ENCODE measurements at regions not wholly inside any gene's neighbourhood (a gene's known extent, or its start where the extent isn't known, plus 50 kb on each side); places are given as distances from the start of the nearest gene placed in this dataset.

- DNase-seq (ENCODE audit: low spot score) (no peak), FAIRE-seq (no peak)
These were observed 432.3 kb downstream of the PTPRU start for GRCh38 chr1:29668551-29669157.

DNA sequence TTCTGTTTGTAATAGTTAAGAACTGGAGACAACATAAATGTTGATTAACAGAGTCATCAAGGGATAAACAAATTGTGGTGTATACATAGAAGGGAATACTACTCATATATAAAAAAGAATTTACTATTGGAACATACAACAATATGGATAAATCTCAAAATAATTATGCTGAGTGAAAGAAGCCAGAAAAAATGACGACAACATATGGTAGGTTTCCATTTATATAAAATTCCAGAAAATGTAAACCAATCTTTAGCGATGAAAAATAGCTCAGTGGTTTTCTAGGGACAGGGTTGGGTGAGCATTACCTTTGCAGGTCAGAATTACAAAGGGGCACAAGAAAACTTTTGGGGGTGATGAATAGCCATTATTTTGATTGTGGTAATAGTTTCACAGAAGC is 431.6 kb downstream of the PTPRU start:
- FAIRE-seq (no peak), DNase-seq (ENCODE audit: low spot score) (no peak)

DNA sequence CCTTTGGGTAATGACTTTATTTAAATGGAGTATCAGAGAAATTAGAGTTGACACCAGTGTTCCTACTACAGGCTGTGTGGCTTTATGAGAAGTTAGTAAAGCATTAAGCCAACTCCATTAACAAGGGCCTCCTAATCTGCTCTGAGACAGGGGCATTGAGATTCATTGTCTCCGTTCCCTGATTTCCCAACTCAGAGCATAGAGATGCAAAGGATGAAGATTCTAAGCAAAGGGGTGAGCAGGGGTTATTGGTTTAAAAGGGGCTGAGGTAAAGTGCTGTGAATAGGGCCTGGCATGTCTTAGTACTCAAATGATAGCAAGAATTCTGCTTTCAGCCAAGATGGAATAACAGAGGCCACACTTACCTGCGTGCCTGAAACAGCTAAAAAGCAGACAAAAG is 428.4 kb downstream of the PTPRU start:
- DNase-seq (ENCODE audit: low spot score) (no peak), FAIRE-seq (no peak)

DNA sequence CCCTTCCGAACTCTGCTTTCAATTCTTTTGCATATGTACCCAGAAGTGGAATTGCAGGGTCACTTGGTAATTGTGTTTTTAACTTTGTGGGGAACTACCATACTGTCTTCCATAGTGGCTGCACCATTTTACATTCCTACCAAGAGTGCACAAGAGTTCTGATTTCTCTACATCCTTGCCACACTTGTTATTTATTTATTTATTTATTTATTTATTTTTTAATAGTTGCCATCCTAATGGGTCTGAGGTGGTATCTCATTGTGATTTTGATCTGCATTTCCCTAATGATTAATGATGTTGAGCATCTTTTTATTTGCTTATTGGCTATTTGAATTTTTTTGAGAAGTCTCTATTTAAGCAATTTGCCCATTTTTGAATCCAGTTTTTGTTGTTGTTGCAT is 422.4 kb downstream of the PTPRU start:
- no peak for DNase-seq (ENCODE audit: low spot score)
- no peak for FAIRE-seq

DNA sequence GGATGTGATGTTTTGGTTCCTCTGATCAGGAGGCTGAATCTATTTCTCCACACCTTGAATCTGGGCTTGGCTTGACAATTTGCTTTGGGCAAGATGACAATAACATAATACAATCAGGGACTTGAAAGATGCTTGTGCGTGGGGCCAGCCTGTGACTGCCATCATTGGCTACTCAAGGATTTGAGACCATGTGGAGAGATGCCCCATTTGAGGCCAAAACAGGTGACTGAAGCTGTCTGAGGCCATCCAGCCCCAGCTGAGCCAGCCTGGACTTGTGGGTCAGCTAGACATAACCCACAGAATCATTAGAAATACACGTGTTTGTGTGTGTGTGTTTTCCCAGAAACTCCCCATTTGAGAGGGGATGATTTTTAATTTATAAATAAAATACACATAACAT is 421.5 kb downstream of the PTPRU start:
- no peak for FAIRE-seq

DNA sequence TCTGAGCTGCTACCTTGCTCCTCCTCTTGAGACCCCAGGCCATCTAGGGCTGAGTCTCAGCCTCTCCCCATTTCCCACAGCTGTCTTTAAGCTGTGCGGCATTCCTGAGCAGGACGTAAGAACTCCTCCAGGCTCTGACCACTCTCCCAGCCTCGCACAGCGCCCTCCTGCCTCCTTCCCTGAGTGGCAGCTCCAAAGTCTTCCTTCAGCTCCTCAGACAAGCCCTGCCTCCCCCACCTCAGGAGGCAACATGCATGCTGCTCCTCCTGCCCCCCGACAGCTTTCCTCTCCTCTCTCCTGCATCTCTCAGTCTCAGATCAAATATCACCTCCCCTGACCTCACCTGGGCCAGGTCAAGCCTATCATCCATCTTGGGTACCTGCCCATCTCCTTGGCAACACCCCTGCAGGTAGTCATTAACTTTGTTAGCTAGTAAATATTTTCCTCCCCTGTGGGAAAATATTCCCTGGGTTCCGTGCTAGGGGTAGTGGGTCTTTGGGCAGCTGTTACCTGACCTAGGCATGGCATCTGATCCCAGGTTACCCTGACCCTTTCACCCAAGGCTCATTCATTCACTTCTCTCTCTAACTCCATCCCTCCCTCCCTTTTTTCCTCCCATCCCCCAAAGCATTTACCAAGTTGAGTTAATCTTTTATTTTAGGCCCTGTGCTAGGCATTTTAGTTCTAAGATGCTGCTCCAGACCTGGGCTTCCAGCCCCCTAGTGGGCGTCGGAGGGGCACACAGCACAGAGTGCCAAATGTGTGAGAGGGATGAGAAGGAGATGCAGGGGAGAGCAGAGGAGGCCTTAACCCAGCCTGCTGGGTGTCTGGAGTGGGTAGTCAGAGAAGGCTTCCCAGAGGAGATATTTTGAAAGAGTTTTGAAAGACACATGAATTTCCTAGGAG is 419.9 kb downstream of the PTPRU start:
- DNase-seq (ENCODE audit: low spot score) (no peak), FAIRE-seq (no peak)

More for the DNA sequence above, 421.5 kb downstream of the PTPRU start:
- no peak for DNase-seq (ENCODE audit: low spot score)

DNA sequence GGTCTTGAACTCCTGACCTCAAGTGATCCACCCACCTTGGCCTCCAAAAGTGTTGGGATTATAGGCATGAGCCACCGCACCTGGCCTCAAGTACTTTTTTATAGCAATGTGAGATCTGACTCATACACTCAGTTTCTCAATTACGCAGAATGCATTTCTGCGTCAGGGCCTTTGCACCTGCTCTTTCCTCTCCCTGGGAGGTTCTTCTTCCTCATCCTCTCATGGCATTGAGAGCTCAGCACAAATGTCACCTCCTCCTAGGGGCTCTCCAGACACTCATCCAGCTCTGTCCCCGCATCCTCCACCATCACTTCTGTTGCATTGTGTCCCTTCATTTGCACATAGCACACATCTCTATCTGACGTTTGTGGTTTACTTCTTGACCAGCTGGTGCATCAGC is 418.8 kb downstream of the PTPRU start:
- DNase-seq (ENCODE audit: low spot score) (no peak), FAIRE-seq (no peak)

- no peak for DNase-seq (ENCODE audit: low spot score)
- no peak for FAIRE-seq
These were observed 417.6 kb downstream of the PTPRU start for GRCh38 chr1:29653886-29654450.

DNA sequence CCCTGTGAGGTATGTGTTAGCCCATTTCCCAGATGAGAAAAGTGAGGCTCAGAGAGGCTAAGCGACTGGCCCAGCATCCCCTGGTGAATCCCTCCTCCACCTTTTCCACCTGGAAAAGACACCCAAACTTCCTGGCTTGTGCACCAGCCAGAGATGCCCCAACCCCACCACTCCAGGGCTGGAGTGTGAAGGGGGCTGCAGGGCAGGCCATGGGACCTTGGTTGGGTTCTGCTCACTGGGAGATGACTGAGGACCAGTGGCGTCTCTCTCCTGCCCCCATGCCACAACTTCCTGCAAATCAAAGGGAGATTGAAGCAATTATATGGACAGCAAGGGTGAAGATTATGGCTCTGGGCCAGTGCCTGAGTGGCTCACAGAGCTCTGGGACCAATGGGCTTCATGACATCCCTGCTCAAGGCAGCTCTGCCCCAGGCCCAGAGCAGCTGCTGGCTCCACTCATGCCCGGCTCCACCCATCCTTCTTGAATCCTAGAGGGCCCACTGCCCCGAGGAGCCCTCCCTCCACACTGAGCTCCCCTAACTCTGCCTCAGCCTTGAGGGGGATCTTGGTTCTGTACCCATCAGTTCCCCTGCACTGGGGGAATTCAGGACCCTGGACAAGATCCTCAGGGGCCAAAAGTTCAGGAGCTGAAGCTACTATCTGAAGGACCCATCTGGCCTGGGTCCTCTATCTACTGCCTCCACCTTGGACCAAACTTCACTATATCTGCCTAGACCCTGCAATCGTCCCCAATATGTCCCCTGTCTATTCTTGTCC is 416.9 kb downstream of the PTPRU start:
- FAIRE-seq (no peak), DNase-seq (ENCODE audit: low spot score) (no peak)

DNA sequence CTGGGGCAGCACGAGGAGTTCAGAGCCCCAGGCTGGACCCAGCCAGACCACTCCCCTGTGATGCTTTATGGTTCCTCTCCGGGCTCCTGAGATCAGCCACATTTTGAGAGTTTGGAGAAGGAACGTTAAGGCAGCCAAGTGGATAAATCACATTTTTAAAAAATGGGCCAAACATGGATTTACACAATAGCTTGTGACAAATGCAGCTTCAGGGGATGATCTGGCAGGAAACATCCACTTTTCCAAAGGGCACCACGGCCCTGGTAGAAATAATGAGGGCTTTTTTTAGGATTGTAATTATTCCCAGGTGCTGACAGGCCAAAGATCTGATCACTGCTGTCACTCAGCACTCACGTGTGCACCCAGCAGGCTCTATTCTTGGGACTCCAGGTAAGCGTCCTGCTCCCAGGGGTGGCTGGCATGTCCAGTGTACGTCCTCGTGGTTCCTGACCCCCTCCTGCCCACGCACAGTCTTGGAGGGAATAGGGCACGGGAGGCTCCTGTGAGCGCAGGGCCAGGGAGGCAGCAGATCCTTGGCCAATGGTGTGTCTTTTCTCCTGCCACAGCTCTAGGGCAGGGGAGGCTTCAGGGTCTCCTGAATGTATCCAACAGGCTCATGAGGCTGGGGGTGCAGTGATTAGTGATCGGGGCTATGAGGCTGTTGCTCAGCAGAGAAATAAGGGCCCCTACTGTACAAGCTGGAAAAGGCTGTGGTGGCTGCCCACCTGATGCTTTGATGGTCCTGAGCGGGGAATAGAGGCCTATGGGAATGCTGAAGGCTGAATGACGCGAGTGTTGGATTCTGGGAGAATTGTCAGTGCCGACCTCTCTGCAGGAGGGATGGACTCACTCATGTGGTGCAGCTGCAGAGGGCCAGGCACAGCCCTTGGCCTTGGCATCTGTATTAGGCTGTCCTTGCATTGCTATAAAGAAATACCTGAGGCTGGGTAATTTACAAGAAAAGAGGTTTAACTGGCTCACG is 415.7 kb downstream of the PTPRU start:
- no peak for FAIRE-seq
- DNase-seq (ENCODE audit: low spot score), result no peak

DNA sequence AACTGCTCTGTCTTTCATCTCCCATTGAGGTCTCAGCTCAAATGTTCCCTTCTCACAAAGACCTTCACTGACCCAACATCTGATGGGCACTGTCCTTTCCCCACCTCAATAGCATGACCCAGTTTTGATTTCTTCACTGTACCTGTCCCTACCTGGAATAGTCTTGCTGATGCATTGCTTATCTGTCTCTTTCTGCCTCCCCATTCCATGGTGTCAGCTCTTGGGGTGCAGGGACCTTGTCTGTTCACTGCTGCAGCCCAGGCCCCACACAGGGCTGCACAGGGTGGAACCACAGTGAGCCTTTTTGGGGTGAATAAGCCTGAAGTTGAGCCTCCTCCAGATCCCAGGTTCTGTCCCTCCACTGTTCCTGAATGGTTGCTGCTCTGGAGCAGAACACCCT is 414.9 kb downstream of the PTPRU start:
- no peak for DNase-seq (ENCODE audit: low spot score)
- FAIRE-seq, result no peak

GRCh38 chr1:29650476-29650875 is 414.2 kb downstream of the PTPRU start:
- FAIRE-seq (no peak), DNase-seq (ENCODE audit: low spot score) (no peak)

DNA sequence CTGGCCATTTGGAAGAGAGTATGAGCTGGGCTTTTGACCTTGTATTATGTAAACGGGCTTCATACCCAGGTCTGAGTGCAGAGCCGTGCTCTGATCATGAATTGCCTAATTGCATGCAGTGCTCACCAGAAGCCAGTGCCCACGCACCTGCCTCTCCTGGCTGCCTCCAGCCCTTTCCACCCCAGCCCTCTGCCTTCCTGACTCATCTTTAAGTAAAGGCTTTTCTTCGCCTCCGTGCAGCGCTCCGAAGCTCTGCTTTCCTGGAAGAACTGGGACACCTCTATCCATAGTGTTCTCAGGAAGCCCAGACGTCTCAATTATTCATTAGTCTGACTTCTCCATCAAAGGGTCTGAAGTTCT is 413.7 kb downstream of the PTPRU start:
- no peak for FAIRE-seq
- no peak for DNase-seq (ENCODE audit: low spot score)

DNA sequence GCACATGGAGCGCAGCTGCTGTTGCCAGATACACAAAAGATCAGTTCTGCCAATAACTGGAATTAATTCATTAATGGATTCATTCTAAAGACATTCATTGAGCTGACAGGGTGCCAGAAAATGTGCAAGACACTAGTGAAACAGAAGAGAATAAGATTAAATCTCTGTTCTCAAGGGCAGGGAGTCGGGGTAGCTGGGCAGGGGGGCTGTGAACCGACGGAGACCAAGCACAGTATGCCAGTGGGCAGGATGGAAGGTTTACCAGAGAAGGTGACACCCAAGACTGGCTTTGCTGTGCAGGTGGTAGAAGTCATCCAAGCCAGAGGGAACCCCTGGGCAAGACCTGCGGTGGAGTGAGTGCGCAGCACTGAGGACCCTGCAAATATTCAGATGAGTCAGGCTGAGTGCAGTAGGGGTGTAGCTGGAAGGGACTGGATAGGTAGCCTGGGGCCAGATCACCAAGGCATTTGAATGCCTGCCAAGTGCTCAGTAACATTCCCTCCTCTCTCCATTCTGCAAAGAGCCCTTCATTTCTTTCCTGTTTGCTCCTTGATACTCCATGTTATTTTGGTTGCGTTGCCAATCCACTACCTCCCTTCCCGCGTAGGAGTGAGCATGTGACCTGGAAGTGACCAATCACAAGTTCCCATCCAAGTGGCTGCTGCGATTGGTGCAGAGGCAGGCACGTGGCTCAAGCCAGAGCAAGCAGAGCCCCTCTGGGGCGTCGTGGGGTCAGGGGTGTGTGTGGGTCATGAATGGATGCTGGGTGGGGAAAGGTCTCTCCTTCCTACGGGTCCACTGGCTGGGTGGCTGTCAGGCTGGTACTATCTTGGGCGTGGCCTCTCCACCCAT is 413.1 kb downstream of the PTPRU start:
- no peak for FAIRE-seq
- DNase-seq (ENCODE audit: low spot score), result no peak

DNA sequence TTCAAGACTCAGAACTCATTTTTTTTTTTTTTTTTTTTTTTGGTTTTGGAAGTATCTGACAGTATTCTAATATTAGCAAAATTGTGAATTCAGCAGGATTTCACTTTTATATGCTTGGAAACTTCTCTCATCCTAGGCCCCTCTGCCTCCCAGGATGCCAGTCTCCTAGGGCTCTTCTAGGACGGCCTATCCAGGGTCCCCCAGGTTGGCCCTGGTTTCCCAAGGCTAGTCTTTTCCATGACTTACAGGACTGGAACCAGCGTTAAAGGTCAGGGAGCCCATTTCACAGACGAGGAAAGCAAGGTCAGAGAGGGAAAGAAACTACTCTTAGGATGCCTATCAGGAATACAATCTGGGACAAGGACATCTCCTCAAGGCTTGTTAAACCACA is 412.5 kb downstream of the PTPRU start:
- DNase-seq (ENCODE audit: low spot score), result no peak
- FAIRE-seq, result no peak

GRCh38 chr1:29648026-29648425 is 411.7 kb downstream of the PTPRU start:
- FAIRE-seq, result no peak
- DNase-seq (ENCODE audit: low spot score), result no peak

- FAIRE-seq (no peak), DNase-seq (ENCODE audit: low spot score) (no peak)
These were observed 411.3 kb downstream of the PTPRU start for GRCh38 chr1:29647581-29647980.

GRCh38 chr1:29646161-29646775 is 409.9 kb downstream of the PTPRU start:
- DNase-seq (ENCODE audit: low spot score) (no peak), FAIRE-seq (no peak)

DNA sequence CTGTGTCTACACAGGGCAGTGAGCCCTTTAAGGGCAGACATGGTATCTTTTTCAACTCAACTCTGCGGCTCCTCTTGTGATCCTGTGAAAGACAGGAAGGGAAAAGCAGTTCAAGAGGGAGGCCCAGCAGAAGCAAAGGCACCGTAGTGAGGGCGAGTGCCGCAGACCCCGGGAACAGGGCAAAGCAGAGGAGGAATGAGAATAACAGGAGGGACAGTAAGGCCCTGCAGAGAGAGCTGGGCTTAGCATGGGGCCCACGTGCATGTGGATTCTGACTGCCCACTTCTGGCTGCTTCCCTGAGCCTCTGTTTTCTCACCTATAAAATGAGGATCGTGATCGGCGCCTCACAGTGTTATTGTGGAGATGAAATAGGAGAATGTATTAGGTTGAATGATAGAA is 409.3 kb downstream of the PTPRU start:
- no peak for DNase-seq (ENCODE audit: low spot score)
- no peak for FAIRE-seq

Data from RCC 7860 (cell line).